GF-D8 (cell line): ENCODE measurements at regions not wholly inside any gene's neighbourhood (a gene's known extent, or its start where the extent isn't known, plus 50 kb on each side); places are given as distances from the start of the nearest gene placed in this dataset.
"Not testable (repeated sequence)": the region's sequence is repeated elsewhere in the genome, so short reads cannot be mapped to it uniquely, and the experiment has no call there.

Source experiments
- DNase-seq: peaks from one replicate; lab custom pipeline; 2025; lab: John Stamatoyannopoulos, UW

DNA sequence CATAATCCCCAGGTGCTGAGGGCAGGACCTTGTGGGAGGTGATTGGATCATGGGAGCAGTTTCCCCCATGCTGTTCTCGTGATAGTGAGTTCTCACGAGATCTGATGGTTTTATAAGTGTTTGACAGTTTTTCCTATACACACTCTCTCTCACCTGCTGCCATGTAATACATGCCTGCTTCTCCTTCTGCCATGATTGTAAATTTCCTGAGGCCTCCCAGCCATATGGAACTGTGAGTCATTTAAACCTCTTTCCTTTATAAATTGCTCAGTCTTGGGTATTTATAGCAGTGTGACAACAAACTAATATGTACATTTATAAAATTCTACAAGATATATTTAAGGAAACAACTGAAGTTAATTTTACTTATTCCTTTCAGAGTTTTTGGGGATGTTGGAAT lies 170.8 kb upstream of the BET1 start:
- no peak for DNase-seq

- no peak for DNase-seq
These were observed 172.6 kb upstream of the BET1 start for GRCh38 chr7:94176694-94177200.

GRCh38 chr7:94177441-94177840 lies 173.3 kb upstream of the BET1 start:
- no peak for DNase-seq

DNA sequence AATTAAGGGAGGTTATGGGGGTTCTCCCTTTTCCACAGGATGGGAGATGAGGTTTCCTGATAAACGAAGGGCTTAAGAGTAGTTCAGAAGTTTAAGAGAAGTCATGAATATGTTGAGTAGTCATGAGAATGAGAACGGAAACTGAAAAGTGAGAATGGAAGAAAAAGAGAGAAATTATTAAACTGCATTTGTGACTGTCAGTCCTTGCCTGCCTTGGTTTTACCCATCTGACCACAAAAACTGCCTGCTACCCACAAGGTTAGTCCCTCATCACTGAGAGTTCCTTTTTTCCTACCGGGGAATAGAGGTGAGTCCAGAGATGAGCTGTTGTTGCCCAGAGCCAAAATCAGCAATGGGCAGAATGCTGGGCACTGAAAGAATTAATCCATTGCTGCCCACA lies 174.1 kb upstream of the BET1 start:
- DNase-seq, result no peak

GRCh38 chr7:94179466-94179865 lies 175.3 kb upstream of the BET1 start:
- no peak for DNase-seq

GRCh38 chr7:94182066-94182465 lies 177.9 kb upstream of the BET1 start:
- no peak for DNase-seq

- DNase-seq, result no peak
These were observed 178.6 kb upstream of the BET1 start for GRCh38 chr7:94182721-94183120.

GRCh38 chr7:94183289-94183749 lies 179.2 kb upstream of the BET1 start:
- no peak for DNase-seq

GRCh38 chr7:94183891-94184290 lies 179.7 kb upstream of the BET1 start:
- DNase-seq, result no peak

- DNase-seq, result no peak
These were observed 184.2 kb upstream of the BET1 start for GRCh38 chr7:94188350-94188749.

DNA sequence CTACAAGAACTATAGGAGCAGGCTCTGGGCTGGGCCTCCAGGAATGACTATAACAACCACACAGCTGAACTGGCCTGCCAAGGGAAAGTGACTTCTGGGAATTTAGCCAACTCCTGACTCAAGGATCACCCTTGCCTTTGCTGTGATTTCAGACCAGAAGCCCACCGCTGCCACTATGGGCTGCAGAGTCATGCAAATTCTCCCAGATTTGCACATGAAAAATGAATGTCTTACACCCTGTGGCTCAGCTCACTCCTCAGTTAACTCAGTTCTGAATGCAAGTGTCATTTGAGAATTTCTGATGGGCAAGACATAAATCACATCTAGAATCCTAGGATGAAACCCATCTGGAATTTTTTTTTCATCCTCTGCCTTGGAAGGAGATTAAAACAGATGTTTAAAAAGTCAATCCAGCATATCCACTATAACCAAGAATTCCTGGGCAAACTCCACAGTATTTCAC lies 186.5 kb upstream of the BET1 start:
- no peak for DNase-seq

- not testable (repeated sequence) for DNase-seq
These were observed 190.3 kb upstream of the BET1 start for GRCh38 chr7:94194426-94194825.

GRCh38 chr7:94195201-94195600 lies 191.0 kb upstream of the BET1 start:
- no peak for DNase-seq

GRCh38 chr7:94195813-94196212 lies 191.7 kb upstream of the BET1 start:
- DNase-seq, result no peak

- DNase-seq, result no peak
These were observed 189.2 kb upstream of the COL1A2 start for GRCh38 chr7:94205529-94205928.

DNA sequence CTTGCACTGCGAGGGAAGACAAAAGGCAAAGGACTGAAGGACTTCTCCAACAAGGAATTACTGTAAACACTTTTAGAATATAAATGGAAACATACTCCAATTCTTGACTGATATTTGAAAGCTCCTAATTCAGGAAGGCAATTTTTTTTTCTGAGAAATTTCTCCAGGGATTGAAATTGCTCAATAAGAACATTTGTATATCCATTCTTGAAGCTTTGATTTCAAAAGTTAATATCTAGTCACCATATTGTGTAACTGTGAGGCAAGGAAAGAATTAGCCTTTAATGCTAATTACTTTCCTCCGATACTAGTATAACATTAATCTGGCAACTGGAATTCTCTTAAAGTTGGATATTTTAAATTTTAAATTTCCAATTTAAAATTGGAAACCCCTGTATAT lies 188.4 kb upstream of the COL1A2 start:
- DNase-seq, result no peak

GRCh38 chr7:94212160-94212559 lies 182.5 kb upstream of the COL1A2 start:
- DNase-seq, result no peak

DNA sequence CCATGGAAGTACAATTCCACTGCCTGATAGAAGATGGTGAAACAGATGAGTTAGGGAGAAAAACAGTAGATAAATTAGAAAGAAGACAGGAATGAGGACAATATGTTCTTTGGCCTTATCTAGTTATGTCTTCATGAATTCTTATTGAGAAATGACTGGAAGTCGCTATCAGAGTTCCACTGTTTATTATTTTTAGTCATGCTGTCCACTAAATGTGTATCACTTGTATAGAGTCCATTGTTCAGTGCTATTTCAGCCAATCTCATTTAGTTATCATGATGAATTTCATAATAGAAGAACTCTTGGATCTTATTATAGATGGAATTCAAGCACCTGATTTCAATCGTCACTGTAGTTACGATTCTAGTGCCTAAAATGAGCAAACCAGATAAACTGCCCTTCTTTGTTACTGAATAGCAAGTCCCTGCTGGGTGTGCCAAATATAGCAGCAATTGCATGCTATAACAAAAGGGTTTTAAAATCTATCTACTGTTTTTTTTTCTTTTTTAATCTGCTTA lies 177.7 kb upstream of the COL1A2 start:
- no peak for DNase-seq

DNA sequence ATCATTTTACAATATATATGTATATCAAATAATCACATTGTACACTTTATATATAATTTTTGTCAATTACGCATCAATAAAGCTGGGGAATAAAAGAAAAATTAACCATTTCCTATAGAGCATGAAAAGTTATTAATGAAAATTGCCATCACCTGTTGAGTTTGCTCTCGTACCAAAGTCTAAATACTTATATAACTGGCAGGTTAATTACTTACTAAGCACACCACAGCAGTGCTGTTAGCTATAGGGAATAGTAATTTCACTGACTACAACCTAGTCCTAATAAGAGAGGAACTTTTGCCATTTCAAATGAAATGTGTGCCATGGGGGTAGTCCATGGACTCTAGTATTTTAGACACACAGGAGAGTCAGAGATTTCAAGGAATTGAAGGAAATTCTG lies 176.9 kb upstream of the COL1A2 start:
- no peak for DNase-seq

DNA sequence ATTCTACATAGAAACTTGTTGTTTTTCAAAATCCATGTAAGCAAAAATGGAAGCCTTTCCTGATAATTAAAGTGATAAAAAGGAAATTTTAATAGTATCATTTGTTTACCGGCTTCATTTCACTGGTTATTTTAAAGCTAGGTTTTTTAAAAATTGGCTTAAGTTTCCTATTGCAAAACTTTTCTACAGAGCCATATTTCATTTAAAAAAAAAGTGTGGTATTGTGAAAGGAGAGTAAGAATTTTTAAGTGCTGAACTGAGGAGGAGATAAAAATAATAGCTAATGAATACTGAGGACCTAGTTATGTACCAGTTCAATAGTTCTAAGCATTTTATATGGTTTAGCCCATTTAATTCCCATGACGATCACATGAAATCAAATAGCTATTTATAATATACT lies 172.2 kb upstream of the COL1A2 start:
- DNase-seq, result no peak

DNA sequence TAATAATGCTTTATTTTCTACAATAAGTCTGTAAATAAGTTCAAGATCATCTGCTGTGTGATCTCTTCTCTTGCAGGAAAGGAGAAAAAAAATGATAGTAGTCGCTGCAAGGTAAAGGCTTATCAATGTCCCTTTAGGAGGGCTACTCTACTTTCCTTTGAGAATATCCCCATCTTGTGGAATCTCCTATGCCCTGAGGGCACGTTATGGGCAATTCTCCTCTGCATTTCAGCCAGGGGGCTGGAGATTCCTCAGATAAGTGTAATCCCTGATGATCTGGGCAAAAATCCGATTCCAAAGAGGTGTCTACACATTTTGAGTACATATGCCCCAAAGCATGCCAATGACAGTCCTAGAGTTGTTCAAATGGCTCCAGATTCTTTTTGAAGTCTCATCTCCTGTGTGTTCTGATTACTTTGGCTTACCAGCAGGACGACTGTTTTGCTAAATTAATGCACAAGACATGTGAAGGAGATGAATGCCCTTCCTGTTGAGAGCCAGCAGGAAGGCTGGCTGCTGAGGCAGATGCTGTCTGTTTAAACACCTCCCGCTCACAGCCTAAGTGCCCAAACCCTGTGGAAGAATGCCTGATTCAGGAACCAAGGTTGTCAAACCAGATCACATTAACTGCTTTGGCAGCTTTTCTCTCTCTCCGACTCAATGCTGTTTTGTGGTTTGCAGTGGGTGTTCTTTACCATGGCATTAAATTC lies 171.2 kb upstream of the COL1A2 start:
- DNase-seq, result no peak

DNA sequence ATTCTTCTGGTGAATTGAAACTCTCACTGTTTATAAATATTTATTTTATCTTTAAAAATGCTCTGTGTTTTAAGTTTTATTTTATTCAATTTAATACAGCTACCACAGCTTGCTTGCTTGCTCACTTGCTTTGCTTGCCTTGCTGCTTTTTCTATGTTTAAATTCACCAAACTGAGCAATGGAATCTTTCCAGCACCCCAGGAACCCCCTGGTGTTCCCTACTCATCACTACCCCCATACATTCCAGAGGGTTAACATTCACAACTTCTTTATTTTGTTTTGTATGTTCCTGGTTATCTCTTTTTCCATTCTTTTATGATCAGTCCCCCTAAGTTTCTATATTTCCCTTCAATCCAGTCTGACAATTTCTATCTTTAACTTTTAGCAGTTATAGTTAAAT lies 166.5 kb upstream of the COL1A2 start:
- DNase-seq, result no peak

DNA sequence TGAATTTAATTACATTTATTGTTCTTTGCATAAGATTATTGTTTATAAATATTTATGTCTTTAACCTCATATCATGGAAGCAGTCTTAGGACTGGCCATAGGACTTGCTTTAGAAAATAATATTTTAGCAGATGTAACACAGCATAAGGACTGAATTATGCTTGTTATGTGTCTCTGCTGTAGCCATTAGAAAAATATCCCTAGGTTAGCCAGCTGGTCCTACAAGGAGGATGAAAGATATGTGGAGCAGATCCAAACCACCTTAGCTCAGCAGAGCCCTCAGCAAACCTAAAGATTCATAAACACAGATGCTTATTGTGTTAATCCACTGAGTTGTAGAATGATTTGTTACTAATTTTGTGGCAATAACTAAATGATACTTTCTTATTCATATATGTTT lies 166.0 kb upstream of the COL1A2 start:
- DNase-seq, result no peak

- no peak for DNase-seq
These were observed 163.4 kb upstream of the COL1A2 start for GRCh38 chr7:94231305-94231704.
